HEK293 (cell line): ENCODE measurements at regions not wholly inside any gene's neighbourhood (a gene's known extent, or its start where the extent isn't known, plus 50 kb on each side); places are given as distances from the start of the nearest gene placed in this dataset.

Source experiments
- CTCF ChIA-PET: fragments of 350-600 bp; formaldehyde crosslinking; extraction: SDS; loops from one replicate; lab custom pipeline; 2021; ENCODE audit warnings: antibody characterized with exemption; lab: Yijun Ruan, JAX
- POLR2A ChIA-PET: fragments of 300-600 bp; formaldehyde crosslinking; extraction: SDS; loops from one replicate; lab custom pipeline; 2020; ENCODE audit warnings: antibody characterized with exemption, inconsistent platforms; lab: Yijun Ruan, JAX
- H3K27ac ChIP-seq: fragments of 200-500 bp; sonication (Bioruptor generic); 2 replicates; pipeline ENCODE4 v1.5.1; 2014; ENCODE audit warnings: low read depth, low read length, control low read depth, inconsistent platforms; ENCODE audit errors: extremely low read depth
- H3K36me3 ChIP-seq, 2 experiments: fragments of 200-500 bp in 1 of 2; sonication (Bioruptor generic) in 1 of 2; 1 replicate in 1 of 2; 2 replicates in 1 of 2; pipeline ENCODE4 v1.5.1; 2014 to 2017; ENCODE audit warnings: inconsistent platforms in 2 of 2, low read length in 2 of 2; ENCODE audit not compliant: control insufficient read depth in 2 of 2, insufficient read depth in 1 of 2
- H3K4me1 ChIP-seq: fragments of 200-500 bp; sonication (Bioruptor generic); 2 replicates; pipeline ENCODE4 v1.5.1; 2014; ENCODE audit warnings: mild to moderate bottlenecking, low read length, inconsistent platforms; ENCODE audit not compliant: control insufficient read depth, insufficient read depth
- H3K4me3 ChIP-seq: 2 replicates; pipeline ENCODE4 v1.5.1; 2011; ENCODE audit warnings: low read depth, mild to moderate bottlenecking, control low read depth, low read length, moderate library complexity
- H3K9me3 ChIP-seq: fragments of 200-500 bp; sonication (Bioruptor generic); 2 replicates; pipeline ENCODE4 v1.5.1; 2014; ENCODE audit warnings: low read depth, low read length, inconsistent platforms; ENCODE audit not compliant: control insufficient read depth, insufficient read depth
- BCL11A ChIP-seq: fragments of 450-650 bp; formaldehyde crosslinking; IDR thresholded peaks from 2 replicates; pipeline ENCODE4 v1.5.1; 2016; ENCODE audit warnings: low read depth, missing biosample characterization, missing genetic modification characterization
- EGR2 ChIP-seq: fragments of 450-650 bp; formaldehyde crosslinking; IDR thresholded peaks from 2 replicates; pipeline ENCODE4 v1.5.1; 2016; ENCODE audit warnings: low read depth, missing biosample characterization, missing genetic modification characterization
- GLI2 ChIP-seq: fragments of 450-650 bp; formaldehyde crosslinking; IDR thresholded peaks from 2 replicates; pipeline ENCODE4; 2017; ENCODE audit warnings: missing biosample characterization, missing genetic modification characterization, low read depth, borderline replicate concordance
- GLI4 ChIP-seq: fragments of 450-650 bp; formaldehyde crosslinking; IDR thresholded peaks from 2 replicates; pipeline ENCODE4 v1.5.1; 2016; ENCODE audit warnings: missing biosample characterization, missing genetic modification characterization
- GLIS1 ChIP-seq: fragments of 450-650 bp; formaldehyde crosslinking; IDR thresholded peaks from 2 replicates; pipeline ENCODE4 v1.5.1; 2016; ENCODE audit warnings: missing biosample characterization, missing genetic modification characterization
- HOXC10 ChIP-seq: sonication (generic); formaldehyde crosslinking; IDR thresholded peaks from 2 replicates; pipeline ENCODE4 v1.8.1; 2023; ENCODE audit warnings: mild to moderate bottlenecking, missing genetic modification reagents
- KLF7 ChIP-seq: fragments of 450-650 bp; formaldehyde crosslinking; IDR thresholded peaks from 2 replicates; pipeline ENCODE4 v1.5.1; 2016; ENCODE audit warnings: missing biosample characterization, missing genetic modification characterization, borderline replicate concordance
- OSR2 ChIP-seq: fragments of 450-650 bp; formaldehyde crosslinking; IDR thresholded peaks from 2 replicates; pipeline ENCODE4 v1.5.1; 2016; ENCODE audit warnings: missing biosample characterization, missing genetic modification characterization
- REPIN1 ChIP-seq: fragments of 450-650 bp; formaldehyde crosslinking; IDR thresholded peaks from 2 replicates; pipeline ENCODE4 v1.5.1; 2017; ENCODE audit warnings: missing biosample characterization, missing genetic modification characterization, low read depth
- ZBTB8A ChIP-seq: fragments of 450-650 bp; formaldehyde crosslinking; IDR thresholded peaks from 2 replicates; pipeline ENCODE4 v1.5.1; 2016; ENCODE audit warnings: missing biosample characterization, missing genetic modification characterization
- ZEB2 ChIP-seq: fragments of 450-650 bp; formaldehyde crosslinking; IDR thresholded peaks from 2 replicates; pipeline ENCODE4 v1.5.1; 2016; ENCODE audit warnings: missing biosample characterization, missing genetic modification characterization
- ZFP3 ChIP-seq: fragments of 450-650 bp; formaldehyde crosslinking; IDR thresholded peaks from 2 replicates; pipeline ENCODE4 v1.5.1; 2016; ENCODE audit warnings: low read depth, missing biosample characterization, missing genetic modification characterization
- ZFP37 ChIP-seq: fragments of 450-650 bp; formaldehyde crosslinking; IDR thresholded peaks from 2 replicates; pipeline ENCODE4 v1.5.1; 2016; ENCODE audit warnings: missing biosample characterization, missing genetic modification characterization
- ZFP69B ChIP-seq: fragments of 450-650 bp; formaldehyde crosslinking; IDR thresholded peaks from 2 replicates; pipeline ENCODE4 v1.5.1; 2016; ENCODE audit warnings: missing biosample characterization, missing genetic modification characterization
- ZIC2 ChIP-seq: fragments of 450-650 bp; formaldehyde crosslinking; IDR thresholded peaks from 2 replicates; pipeline ENCODE4 v1.5.1; 2016; ENCODE audit warnings: missing biosample characterization, missing genetic modification characterization
- ZNF10 ChIP-seq: fragments of 450-650 bp; formaldehyde crosslinking; IDR thresholded peaks from 2 replicates; pipeline ENCODE4 v1.5.1; 2017; ENCODE audit warnings: missing biosample characterization, missing genetic modification characterization
- ZNF112 ChIP-seq: fragments of 450-650 bp; formaldehyde crosslinking; IDR thresholded peaks from 2 replicates; pipeline ENCODE4 v1.5.0; 2017; ENCODE audit warnings: missing biosample characterization, missing genetic modification characterization
- ZNF155 ChIP-seq: fragments of 450-650 bp; formaldehyde crosslinking; IDR thresholded peaks from 2 replicates; pipeline ENCODE4 v1.5.1; 2016; ENCODE audit warnings: missing biosample characterization, missing genetic modification characterization
- ZNF157 ChIP-seq: fragments of 450-650 bp; formaldehyde crosslinking; IDR thresholded peaks from 2 replicates; pipeline ENCODE4 v1.5.1; 2016; ENCODE audit warnings: missing biosample characterization, missing genetic modification characterization
- ZNF214 ChIP-seq: fragments of 450-650 bp; formaldehyde crosslinking; IDR thresholded peaks from 2 replicates; pipeline ENCODE4 v1.5.1; 2017; ENCODE audit warnings: missing biosample characterization, mild to moderate bottlenecking, missing genetic modification characterization, borderline replicate concordance
- ZNF324 ChIP-seq: fragments of 450-650 bp; formaldehyde crosslinking; IDR thresholded peaks from 2 replicates; pipeline ENCODE4 v1.5.1; 2016; ENCODE audit warnings: missing biosample characterization, missing genetic modification characterization
- ZNF350 ChIP-seq: fragments of 450-650 bp; formaldehyde crosslinking; IDR thresholded peaks from 2 replicates; pipeline ENCODE4 v1.5.0; 2017; ENCODE audit warnings: missing biosample characterization, mild to moderate bottlenecking, missing genetic modification characterization
- ZNF391 ChIP-seq: fragments of 450-650 bp; formaldehyde crosslinking; IDR thresholded peaks from 2 replicates; pipeline ENCODE4 v1.5.1; 2016; ENCODE audit warnings: low read depth, missing biosample characterization, missing genetic modification characterization, borderline replicate concordance
- ZNF426 ChIP-seq: fragments of 450-650 bp; formaldehyde crosslinking; IDR thresholded peaks from 2 replicates; pipeline ENCODE4 v1.5.1; 2017; ENCODE audit warnings: missing biosample characterization, missing genetic modification characterization, mild to moderate bottlenecking, inconsistent platforms, moderate library complexity
- ZNF433 ChIP-seq: fragments of 450-650 bp; formaldehyde crosslinking; IDR thresholded peaks from 2 replicates; pipeline ENCODE4 v1.5.1; 2016; ENCODE audit warnings: missing biosample characterization, missing genetic modification characterization, low read depth
- ZNF473 ChIP-seq: fragments of 450-650 bp; formaldehyde crosslinking; IDR thresholded peaks from 2 replicates; pipeline ENCODE4 v1.5.1; 2017; ENCODE audit warnings: missing biosample characterization, missing genetic modification characterization
- ZNF629 ChIP-seq: fragments of 450-650 bp; formaldehyde crosslinking; IDR thresholded peaks from 2 replicates; pipeline ENCODE4 v1.5.1; 2017; ENCODE audit warnings: missing biosample characterization, missing genetic modification characterization
- ZNF660 ChIP-seq: fragments of 450-650 bp; IDR thresholded peaks from 2 replicates; pipeline ENCODE4 v1.5.1; 2018; ENCODE audit warnings: missing biosample characterization, mild to moderate bottlenecking, missing genetic modification characterization
- ZNF664 ChIP-seq: fragments of 450-650 bp; formaldehyde crosslinking; IDR thresholded peaks from 2 replicates; pipeline ENCODE4 v1.5.1; 2016; ENCODE audit warnings: missing biosample characterization, missing genetic modification characterization
- ZNF747 ChIP-seq: fragments of 450-650 bp; formaldehyde crosslinking; IDR thresholded peaks from 2 replicates; pipeline ENCODE4 v1.5.1; 2016; ENCODE audit warnings: missing biosample characterization, missing genetic modification characterization
- ZNF785 ChIP-seq: fragments of 450-650 bp; formaldehyde crosslinking; IDR thresholded peaks from 2 replicates; pipeline ENCODE4 v1.5.1; 2016; ENCODE audit warnings: missing biosample characterization, missing genetic modification characterization
- TF ChIP-seq, protein P1 (sequence below): fragments of 450-650 bp; formaldehyde crosslinking; IDR thresholded peaks from 2 replicates; pipeline ENCODE4 v1.5.1; 2016; ENCODE audit warnings: missing biosample characterization, missing genetic modification characterization
- TF ChIP-seq, protein P2 (sequence below): fragments of 450-650 bp; formaldehyde crosslinking; IDR thresholded peaks from 2 replicates; pipeline ENCODE4 v1.5.1; 2016; ENCODE audit warnings: missing biosample characterization, missing genetic modification characterization
- TF ChIP-seq, protein P3 (sequence below): sonication (generic); formaldehyde crosslinking; IDR thresholded peaks from 2 replicates; pipeline ENCODE4 v1.8.1; 2022; ENCODE audit warnings: mild to moderate bottlenecking, moderate library complexity, missing genetic modification reagents

DNA sequence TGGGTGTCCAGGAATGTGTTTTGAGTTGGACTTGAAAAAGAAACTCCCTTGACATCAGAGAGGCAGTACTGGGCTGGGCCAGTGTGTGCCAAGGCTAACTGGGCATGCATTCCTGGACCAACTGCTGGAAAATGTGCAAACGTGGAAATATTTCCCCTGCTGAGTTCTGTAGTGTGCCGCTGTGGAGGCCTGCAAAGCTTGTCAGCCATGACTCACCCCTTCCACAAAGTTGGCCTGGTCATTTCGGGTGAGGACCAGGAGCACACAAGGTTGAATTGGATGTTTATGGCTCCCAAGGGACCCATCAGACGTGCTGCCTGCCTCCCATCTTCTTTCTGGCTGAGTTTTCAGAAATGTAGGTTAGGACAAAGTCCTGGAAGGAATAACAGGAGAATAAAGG lies 513.1 kb downstream of the MIAT start:
- no peaks in the 10 kb centered on the region for H3K36me3 ChIP-seq
- ChIA-PET CTCF (interaction anchor here (0.6 kb wide), 1 partner anchor 86 kb away, joined by 3 read pairs; no protein-coding TSS in a partner anchor), POLR2A (no interaction called here)
- TF ChIP-seq ZNF785 = no peak
- TF ChIP-seq EGR2 (tag by site-specific recombination) = no peak
- TF ChIP-seq, protein P1, sequence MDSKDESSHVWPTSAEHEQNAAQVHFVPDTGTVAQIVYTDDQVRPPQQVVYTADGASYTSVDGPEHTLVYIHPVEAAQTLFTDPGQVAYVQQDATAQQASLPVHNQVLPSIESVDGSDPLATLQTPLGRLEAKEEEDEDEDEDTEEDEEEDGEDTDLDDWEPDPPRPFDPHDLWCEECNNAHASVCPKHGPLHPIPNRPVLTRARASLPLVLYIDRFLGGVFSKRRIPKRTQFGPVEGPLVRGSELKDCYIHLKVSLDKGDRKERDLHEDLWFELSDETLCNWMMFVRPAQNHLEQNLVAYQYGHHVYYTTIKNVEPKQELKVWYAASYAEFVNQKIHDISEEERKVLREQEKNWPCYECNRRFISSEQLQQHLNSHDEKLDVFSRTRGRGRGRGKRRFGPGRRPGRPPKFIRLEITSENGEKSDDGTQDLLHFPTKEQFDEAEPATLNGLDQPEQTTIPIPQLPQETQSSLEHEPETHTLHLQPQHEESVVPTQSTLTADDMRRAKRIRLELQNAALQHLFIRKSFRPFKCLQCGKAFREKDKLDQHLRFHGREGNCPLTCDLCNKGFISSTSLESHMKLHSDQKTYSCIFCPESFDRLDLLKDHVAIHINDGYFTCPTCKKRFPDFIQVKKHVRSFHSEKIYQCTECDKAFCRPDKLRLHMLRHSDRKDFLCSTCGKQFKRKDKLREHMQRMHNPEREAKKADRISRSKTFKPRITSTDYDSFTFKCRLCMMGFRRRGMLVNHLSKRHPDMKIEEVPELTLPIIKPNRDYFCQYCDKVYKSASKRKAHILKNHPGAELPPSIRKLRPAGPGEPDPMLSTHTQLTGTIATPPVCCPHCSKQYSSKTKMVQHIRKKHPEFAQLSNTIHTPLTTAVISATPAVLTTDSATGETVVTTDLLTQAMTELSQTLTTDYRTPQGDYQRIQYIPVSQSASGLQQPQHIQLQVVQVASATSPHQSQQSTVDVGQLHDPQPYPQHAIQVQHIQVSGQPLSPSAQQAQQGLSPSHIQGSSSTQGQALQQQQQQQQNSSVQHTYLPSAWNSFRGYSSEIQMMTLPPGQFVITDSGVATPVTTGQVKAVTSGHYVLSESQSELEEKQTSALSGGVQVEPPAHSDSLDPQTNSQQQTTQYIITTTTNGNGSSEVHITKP (tag by site-specific recombination) = no peak
- TF ChIP-seq ZNF112 (tag by site-specific recombination) = no peak
- no peak for TF ChIP-seq GLI2 (tag by site-specific recombination)
- no peak for TF ChIP-seq ZNF473
- no peak for TF ChIP-seq ZNF214 (tag by site-specific recombination)
- TF ChIP-seq, protein P2, sequence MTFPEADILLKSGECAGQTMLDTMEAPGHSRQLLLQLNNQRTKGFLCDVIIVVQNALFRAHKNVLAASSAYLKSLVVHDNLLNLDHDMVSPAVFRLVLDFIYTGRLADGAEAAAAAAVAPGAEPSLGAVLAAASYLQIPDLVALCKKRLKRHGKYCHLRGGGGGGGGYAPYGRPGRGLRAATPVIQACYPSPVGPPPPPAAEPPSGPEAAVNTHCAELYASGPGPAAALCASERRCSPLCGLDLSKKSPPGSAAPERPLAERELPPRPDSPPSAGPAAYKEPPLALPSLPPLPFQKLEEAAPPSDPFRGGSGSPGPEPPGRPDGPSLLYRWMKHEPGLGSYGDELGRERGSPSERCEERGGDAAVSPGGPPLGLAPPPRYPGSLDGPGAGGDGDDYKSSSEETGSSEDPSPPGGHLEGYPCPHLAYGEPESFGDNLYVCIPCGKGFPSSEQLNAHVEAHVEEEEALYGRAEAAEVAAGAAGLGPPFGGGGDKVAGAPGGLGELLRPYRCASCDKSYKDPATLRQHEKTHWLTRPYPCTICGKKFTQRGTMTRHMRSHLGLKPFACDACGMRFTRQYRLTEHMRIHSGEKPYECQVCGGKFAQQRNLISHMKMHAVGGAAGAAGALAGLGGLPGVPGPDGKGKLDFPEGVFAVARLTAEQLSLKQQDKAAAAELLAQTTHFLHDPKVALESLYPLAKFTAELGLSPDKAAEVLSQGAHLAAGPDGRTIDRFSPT = 0 out of 2 replicates have a peak, but pooled peaks have one; percentile 33
- no peak for TF ChIP-seq ZBTB8A
- TF ChIP-seq KLF7 (tag by site-specific recombination) = no peak
- TF ChIP-seq OSR2 = 0 out of 2 replicates have a peak, but pooled peaks have one; percentile 16
- 0 out of 2 replicates have a peak, but pooled peaks have one; percentile 44 for TF ChIP-seq ZIC2 (tag by site-specific recombination)
- peak; percentile 31 for TF ChIP-seq GLIS1
- TF ChIP-seq ZEB2 (tag by site-specific recombination) = no peak
- TF ChIP-seq, protein P3, sequence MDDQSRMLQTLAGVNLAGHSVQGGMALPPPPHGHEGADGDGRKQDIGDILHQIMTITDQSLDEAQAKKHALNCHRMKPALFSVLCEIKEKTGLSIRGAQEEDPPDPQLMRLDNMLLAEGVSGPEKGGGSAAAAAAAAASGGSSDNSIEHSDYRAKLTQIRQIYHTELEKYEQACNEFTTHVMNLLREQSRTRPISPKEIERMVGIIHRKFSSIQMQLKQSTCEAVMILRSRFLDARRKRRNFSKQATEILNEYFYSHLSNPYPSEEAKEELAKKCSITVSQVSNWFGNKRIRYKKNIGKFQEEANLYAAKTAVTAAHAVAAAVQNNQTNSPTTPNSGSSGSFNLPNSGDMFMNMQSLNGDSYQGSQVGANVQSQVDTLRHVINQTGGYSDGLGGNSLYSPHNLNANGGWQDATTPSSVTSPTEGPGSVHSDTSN (CRISPR knock-in tag) = no peak
- TF ChIP-seq ZFP37 (tag by site-specific recombination) = no peak
- no peak for TF ChIP-seq ZFP3 (tag by site-specific recombination)
- no peak for TF ChIP-seq ZNF350 (tag by site-specific recombination)
- no peak overlapping the region for H3K4me3 ChIP-seq
- no peaks in the 10 kb centered on the region for H3K4me1 ChIP-seq
- H3K9me3 ChIP-seq = no peaks in the 10 kb centered on the region
- H3K27ac ChIP-seq = no peak overlapping the region

DNA sequence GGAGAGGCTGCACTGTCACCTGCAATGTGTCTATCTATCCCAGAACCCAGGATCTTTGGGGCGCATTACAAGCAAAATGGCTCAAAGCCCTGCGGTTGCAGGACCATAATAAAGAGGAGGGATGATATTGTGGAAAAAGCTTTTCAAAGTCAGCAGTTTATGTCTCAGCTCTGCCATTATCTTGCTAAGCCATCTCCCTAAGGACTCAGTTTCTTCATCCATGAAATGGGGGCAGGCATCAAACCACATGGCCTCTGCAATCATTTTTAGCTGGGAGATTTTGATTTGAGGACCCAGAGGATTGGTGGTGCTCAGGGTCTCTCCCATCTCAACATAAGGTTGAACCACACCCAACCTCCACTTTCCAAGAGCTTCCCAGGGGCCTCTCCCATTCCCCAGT lies 513.8 kb downstream of the MIAT start:
- Histone ChIP-seq H3K36me3 (no peaks in the 10 kb centered on the region), H3K4me3 (no peak overlapping the region), H3K4me1 (no peaks in the 10 kb centered on the region), H3K27ac (no peak overlapping the region), H3K9me3 (no peaks in the 10 kb centered on the region)
- ChIA-PET CTCF (no interaction called here), POLR2A (no interaction called here)
- no peak for TF ChIP-seq ZNF157 (tag by site-specific recombination)
- no peak for TF ChIP-seq HOXC10 (CRISPR knock-in tag)
- no peak for TF ChIP-seq ZNF629 (tag by site-specific recombination)
- TF ChIP-seq REPIN1 (tag by site-specific recombination) = no peak
- no peak for TF ChIP-seq ZNF664 (tag by site-specific recombination)
- no peak for TF ChIP-seq ZNF426 (tag by site-specific recombination)
- TF ChIP-seq ZNF747 = no peak
- no peak for TF ChIP-seq ZNF433 (tag by site-specific recombination)
- no peak for TF ChIP-seq ZNF155 (tag by site-specific recombination)
- no peak for TF ChIP-seq ZNF660 (tag by site-specific recombination)
- no peak for TF ChIP-seq ZNF391 (tag by site-specific recombination)
- no peak for TF ChIP-seq ZNF10
- TF ChIP-seq ZNF324 (tag by site-specific recombination) = no peak
- no peak for TF ChIP-seq BCL11A (tag by site-specific recombination)
- no peak for TF ChIP-seq GLI4 (tag by site-specific recombination)
- no peak for TF ChIP-seq ZFP69B (tag by site-specific recombination)
